ENCODE measurements at regions not wholly inside any gene's neighbourhood (a gene's known extent, or its start where the extent isn't known, plus 50 kb on each side); places are given as distances from the start of the nearest gene placed in this dataset.

GRCh38 chr1:244314921-244315559 lies 136.7 kb downstream of the ADSS2 start:
- no peak for TF ChIP-seq CTCF (IDR thresholded peaks at IDR 0.05)
- no peak for TF ChIP-seq POLR2AphosphoS5 (IDR thresholded peaks at IDR 0.05)
- no peak for TF ChIP-seq POLR2A (IDR thresholded peaks at IDR 0.05)

Data from prostate gland (tissue), 2 donors.